Ascending aorta (tissue), 2 donors: ENCODE measurements at regions not wholly inside any gene's neighbourhood (a gene's known extent, or its start where the extent isn't known, plus 50 kb on each side); places are given as distances from the start of the nearest gene placed in this dataset.
"Not testable (repeated sequence)": the region's sequence is repeated elsewhere in the genome, so short reads cannot be mapped to it uniquely, and the experiment has no call there.

Source experiments
- DNase-seq, 2 donors: peaks; one replicate each; pipeline ENCODE4 v3.0.0-alpha.2; 2019; ENCODE audit warnings: low spot score in 2 of 2
- H3K27ac ChIP-seq, 2 donors: fragments of 200-600 bp; sonication (generic); one replicate each; pipeline ENCODE4 v1.5.1; 2016 to 2017; ENCODE audit warnings: mild to moderate bottlenecking in 1 of 2
- H3K27me3 ChIP-seq: fragments of 200-600 bp; sonication (generic); one replicate; pipeline ENCODE4 v1.5.1; 2017
- H3K36me3 ChIP-seq, 2 donors: fragments of 200-600 bp; sonication (generic); one replicate each; pipeline ENCODE4 v1.5.1; 2016
- H3K4me1 ChIP-seq, 2 donors: fragments of 200-600 bp; sonication (generic); one replicate each; pipeline ENCODE4 v1.5.1; 2016 to 2017; ENCODE audit warnings: mild to moderate bottlenecking in 1 of 2
- H3K4me3 ChIP-seq, 2 donors: fragments of 200-600 bp; sonication (generic); one replicate each; pipeline ENCODE4 v1.5.1; 2016 to 2017; ENCODE audit warnings: mild to moderate bottlenecking in 1 of 2
- H3K9me3 ChIP-seq, 2 donors: fragments of 200-600 bp; sonication (generic); one replicate each; pipeline ENCODE4 v1.5.1; 2016
- intact Hi-C: fragments of 100-400 bp; cut with DNase I; formaldehyde crosslinking; loops from one replicate; pipeline ENCODE4 v1.15.1; 2023
- TF ChIP-seq, protein P1 (sequence below), 3 experiments: fragments of 200-600 bp in 2 of 3; fragments of 450-650 bp in 1 of 3; sonication (generic) in 2 of 3; IDR thresholded peaks; one replicate each; pipeline ENCODE4 v1.5.1; 2016 to 2019; ENCODE audit warnings: antibody characterized with exemption in 3 of 3, mild to moderate bottlenecking in 1 of 3, moderate library complexity in 1 of 3

DNA sequence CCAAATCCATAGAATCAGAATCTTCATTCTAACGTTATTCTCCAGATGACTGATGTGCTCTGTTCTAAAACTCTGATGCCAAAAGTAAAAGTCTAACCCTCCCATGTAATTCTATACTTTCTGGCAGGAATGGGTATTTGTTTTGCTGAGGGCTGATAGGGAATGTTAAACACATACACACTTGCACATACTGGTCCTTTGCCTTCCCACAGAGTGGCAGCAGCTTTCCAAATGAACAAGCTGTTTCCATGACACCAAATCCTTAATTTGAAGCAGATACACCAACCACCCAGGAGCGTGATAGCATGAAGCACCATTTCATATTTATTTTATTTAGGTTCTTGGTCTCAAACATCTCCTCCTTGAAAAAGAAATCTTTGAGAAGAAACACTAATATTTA, 155.5 kb upstream of the PRDX4 start:
- no peaks in the 10 kb centered on the region for H3K36me3 ChIP-seq
- TF ChIP-seq, protein P1, sequence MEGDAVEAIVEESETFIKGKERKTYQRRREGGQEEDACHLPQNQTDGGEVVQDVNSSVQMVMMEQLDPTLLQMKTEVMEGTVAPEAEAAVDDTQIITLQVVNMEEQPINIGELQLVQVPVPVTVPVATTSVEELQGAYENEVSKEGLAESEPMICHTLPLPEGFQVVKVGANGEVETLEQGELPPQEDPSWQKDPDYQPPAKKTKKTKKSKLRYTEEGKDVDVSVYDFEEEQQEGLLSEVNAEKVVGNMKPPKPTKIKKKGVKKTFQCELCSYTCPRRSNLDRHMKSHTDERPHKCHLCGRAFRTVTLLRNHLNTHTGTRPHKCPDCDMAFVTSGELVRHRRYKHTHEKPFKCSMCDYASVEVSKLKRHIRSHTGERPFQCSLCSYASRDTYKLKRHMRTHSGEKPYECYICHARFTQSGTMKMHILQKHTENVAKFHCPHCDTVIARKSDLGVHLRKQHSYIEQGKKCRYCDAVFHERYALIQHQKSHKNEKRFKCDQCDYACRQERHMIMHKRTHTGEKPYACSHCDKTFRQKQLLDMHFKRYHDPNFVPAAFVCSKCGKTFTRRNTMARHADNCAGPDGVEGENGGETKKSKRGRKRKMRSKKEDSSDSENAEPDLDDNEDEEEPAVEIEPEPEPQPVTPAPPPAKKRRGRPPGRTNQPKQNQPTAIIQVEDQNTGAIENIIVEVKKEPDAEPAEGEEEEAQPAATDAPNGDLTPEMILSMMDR (IDR thresholded peaks at IDR 0.05) = no peak
- no peak overlapping the region for H3K4me3 ChIP-seq
- no peak overlapping the region for H3K27ac ChIP-seq
- no peaks in the 10 kb centered on the region for H3K9me3 ChIP-seq
- intact Hi-C loops = no loop called here
- no peaks in the 10 kb centered on the region for H3K4me1 ChIP-seq
- no peaks in the 10 kb centered on the region for H3K27me3 ChIP-seq
- DNase-seq = no peak

DNA sequence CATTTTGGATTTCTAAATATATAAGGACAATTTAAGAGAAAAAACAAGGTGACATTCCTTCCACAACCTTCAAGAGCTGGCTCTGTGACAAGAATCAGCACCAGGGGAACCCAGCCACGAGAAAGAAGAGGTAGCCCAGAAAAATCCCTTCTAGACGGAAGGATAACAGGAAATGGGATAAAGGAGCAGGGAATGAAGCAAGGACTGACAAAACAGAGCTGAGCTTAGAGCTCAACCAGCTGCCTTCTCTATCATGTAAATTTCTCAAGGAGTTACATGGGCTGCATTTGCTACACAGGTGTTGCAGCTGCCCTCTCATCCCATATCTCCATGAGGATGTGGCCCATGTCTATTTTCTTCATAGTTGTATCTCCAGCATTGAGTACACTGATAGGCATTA, 154.2 kb upstream of the PRDX4 start:
- no peak for DNase-seq
- Histone ChIP-seq H3K27ac (no peak overlapping the region), H3K4me3 (no peak overlapping the region), H3K9me3 (no peaks in the 10 kb centered on the region), H3K36me3 (no peaks in the 10 kb centered on the region), H3K4me1 (no peaks in the 10 kb centered on the region), H3K27me3 (no peaks in the 10 kb centered on the region)
- TF ChIP-seq, protein P1 (IDR thresholded peaks at IDR 0.05) = no peak
- intact Hi-C loops = no loop called here

GRCh38 chrX:23514082-23514481, 153.2 kb upstream of the PRDX4 start:
- no peak for DNase-seq
- Histone ChIP-seq H3K27ac (no peak overlapping the region), H3K36me3 (no peaks in the 10 kb centered on the region), H3K4me1 (no peaks in the 10 kb centered on the region), H3K27me3 (no peaks in the 10 kb centered on the region), H3K9me3 (no peaks in the 10 kb centered on the region), H3K4me3 (no peak overlapping the region)
- TF ChIP-seq, protein P1 (IDR thresholded peaks at IDR 0.05) = no peak
- intact Hi-C loops = no loop called here

- Histone ChIP-seq H3K27me3 (no peaks in the 10 kb centered on the region), H3K4me3 (no peak overlapping the region), H3K27ac (no peak overlapping the region), H3K36me3 (no peaks in the 10 kb centered on the region), H3K9me3 (no peaks in the 10 kb centered on the region), H3K4me1 (no peaks in the 10 kb centered on the region)
- intact Hi-C loops = no loop called here
- no peak for DNase-seq
- TF ChIP-seq, protein P1 (IDR thresholded peaks at IDR 0.05) = no peak
Measured at GRCh38 chrX:23515028-23515427, 152.3 kb upstream of the PRDX4 start.

- H3K36me3 ChIP-seq, DNase-seq, H3K4me1 ChIP-seq, H3K4me3 ChIP-seq, H3K27ac ChIP-seq, intact Hi-C loops, H3K27me3 ChIP-seq, H3K9me3 ChIP-seq: not testable (repeated sequence)
Measured at GRCh38 chrX:23523026-23523657, 144.2 kb upstream of the PRDX4 start.

DNA sequence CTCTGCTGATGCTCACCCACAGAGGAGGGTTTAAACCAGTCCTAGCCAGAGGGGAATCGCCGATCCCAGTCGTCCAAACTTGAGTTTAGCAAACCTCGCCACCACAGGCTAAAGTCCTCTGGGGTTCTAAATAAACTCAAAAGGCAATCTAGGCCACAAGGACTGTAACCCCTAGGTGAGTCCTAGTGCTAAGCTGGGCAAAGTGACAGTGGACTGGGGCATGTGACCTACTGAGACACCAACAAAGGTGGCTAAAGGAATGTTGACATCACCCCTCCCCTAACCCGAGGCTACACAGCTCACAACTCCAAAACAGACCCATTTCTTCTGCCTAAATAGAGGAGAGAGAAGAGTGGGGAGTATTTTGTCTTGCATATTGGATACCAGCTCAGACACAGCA, 142.8 kb upstream of the PRDX4 start:
- intact Hi-C loops = no loop called here
- DNase-seq = no peak
- Histone ChIP-seq H3K27me3 (no peaks in the 10 kb centered on the region), H3K9me3 (peaks cover 0 to 5% of the 10 kb centered on the region in 2 donors), H3K4me3 (no peak overlapping the region), H3K4me1 (no peaks in the 10 kb centered on the region), H3K36me3 (no peaks in the 10 kb centered on the region), H3K27ac (no peak overlapping the region)
- TF ChIP-seq, protein P1 (IDR thresholded peaks at IDR 0.05) = no peak
